ENCODE measurements at regions not wholly inside any gene's neighbourhood (a gene's known extent, or its start where the extent isn't known, plus 50 kb on each side); places are given as distances from the start of the nearest gene placed in this dataset.
"Not testable (repeated sequence)": the region's sequence is repeated elsewhere in the genome, so short reads cannot be mapped to it uniquely, and the experiment has no call there.

- no peak for DNase-seq
These were observed 161.5 kb downstream of the NRIP1 start for GRCh38 chr21:14903172-14903865.

- DNase-seq: peak; percentile 41
These were observed 163.3 kb downstream of the NRIP1 start for GRCh38 chr21:14901482-14901958.

- DNase-seq: peak; percentile 43
These were observed 164.2 kb downstream of the NRIP1 start for GRCh38 chr21:14900611-14901010.

- no peak for DNase-seq
These were observed 164.7 kb downstream of the NRIP1 start for GRCh38 chr21:14900058-14900457.

GRCh38 chr21:14895792-14896191 is 169.0 kb downstream of the NRIP1 start:
- DNase-seq: no peak

GRCh38 chr21:14890141-14890540 is 174.7 kb downstream of the NRIP1 start:
- no peak for DNase-seq

GRCh38 chr21:14889080-14889810 is 175.6 kb downstream of the NRIP1 start:
- peak; percentile 66 for DNase-seq

GRCh38 chr21:14888202-14888601 is 176.6 kb downstream of the NRIP1 start:
- DNase-seq: no peak

GRCh38 chr21:14886001-14886400 is 178.8 kb downstream of the NRIP1 start:
- DNase-seq: no peak

- no peak for DNase-seq
These were observed 181.4 kb downstream of the NRIP1 start for GRCh38 chr21:14883351-14883750.

- DNase-seq: not testable (repeated sequence)
These were observed 182.3 kb downstream of the NRIP1 start for GRCh38 chr21:14882545-14882944.

GRCh38 chr21:14881863-14882499 is 182.8 kb downstream of the NRIP1 start:
- DNase-seq: no peak

- peak; percentile 76 for DNase-seq
These were observed 183.9 kb downstream of the NRIP1 start for GRCh38 chr21:14880922-14881321.

- DNase-seq: no peak
These were observed 185.3 kb downstream of the NRIP1 start for GRCh38 chr21:14879458-14879857.

- no peak for DNase-seq
These were observed 185.8 kb downstream of the NRIP1 start for GRCh38 chr21:14878971-14879370.

GRCh38 chr21:14877581-14878228 is 187.1 kb downstream of the NRIP1 start:
- peak; percentile 49 for DNase-seq

GRCh38 chr21:14876524-14876840 is 188.3 kb downstream of the NRIP1 start:
- DNase-seq: no peak

GRCh38 chr21:14875704-14876523 is 188.9 kb downstream of the NRIP1 start:
- DNase-seq: no peak

- no peak for DNase-seq
These were observed 189.6 kb downstream of the NRIP1 start for GRCh38 chr21:14875186-14875585.

GRCh38 chr21:14874379-14874778 is 190.4 kb downstream of the NRIP1 start:
- no peak for DNase-seq

- DNase-seq: no peak
These were observed 192.9 kb downstream of the NRIP1 start for GRCh38 chr21:14871861-14872260.

GRCh38 chr21:14870853-14871149 is 194.0 kb downstream of the NRIP1 start:
- DNase-seq: no peak
